ENCODE measurements at regions not wholly inside any gene's neighbourhood (a gene's known extent, or its start where the extent isn't known, plus 50 kb on each side); places are given as distances from the start of the nearest gene placed in this dataset.

GRCh38 chr21:27633631-27634030 lies 666.7 kb upstream of the ADAMTS5 start:
- TF ChIP-seq CTCF (IDR thresholded peaks at IDR 0.05) (no peak), POLR2AphosphoS5 (IDR thresholded peaks at IDR 0.05; ENCODE audit: insufficient read depth in 1 of 2, low read depth in 1 of 2) (no peak)

All from vagina (tissue), 2 donors.